Osteocyte (in vitro differentiated cells): ENCODE measurements at regions not wholly inside any gene's neighbourhood (a gene's known extent, or its start where the extent isn't known, plus 50 kb on each side); places are given as distances from the start of the nearest gene placed in this dataset.

Experiments used
- DNase-seq: peaks from one replicate; pipeline ENCODE4 v3.0.0; 2021; ENCODE audit warnings: mixed read lengths; ENCODE audit not compliant: unreplicated experiment; ENCODE audit errors: extremely low spot score
- H3K27ac Mint-ChIP-seq: one replicate; pipeline ENCODE4 v1.8.0; 2021; ENCODE audit warnings: mild to moderate bottlenecking, mixed read lengths; ENCODE audit not compliant: unreplicated experiment
- H3K27me3 Mint-ChIP-seq: one replicate; pipeline ENCODE4 v1.8.0; 2021; ENCODE audit warnings: mixed read lengths; ENCODE audit not compliant: unreplicated experiment
- H3K36me3 Mint-ChIP-seq: one replicate; pipeline ENCODE4 v1.8.0; 2021; ENCODE audit warnings: mixed read lengths; ENCODE audit not compliant: unreplicated experiment
- H3K4me1 Mint-ChIP-seq: one replicate; pipeline ENCODE4 v1.8.0; 2021; ENCODE audit warnings: mixed read lengths; ENCODE audit not compliant: unreplicated experiment
- H3K4me3 Mint-ChIP-seq: one replicate; pipeline ENCODE4 v1.8.0; 2021; ENCODE audit warnings: mild to moderate bottlenecking, moderate library complexity, mixed read lengths; ENCODE audit not compliant: unreplicated experiment
- H3K9me3 Mint-ChIP-seq: one replicate; pipeline ENCODE4 v1.8.0; 2021; ENCODE audit warnings: mixed read lengths; ENCODE audit not compliant: unreplicated experiment
- CTCF ChIP-seq: fragments of 200-600 bp; sonication (generic); IDR thresholded peaks from 2 replicates; pipeline ENCODE4 v1.5.0; 2021; ENCODE audit warnings: antibody characterized with exemption, mild to moderate bottlenecking, moderate library complexity

GRCh38 chr17:6348891-6349290, 86.0 kb downstream of the AIPL1 start:
- Mint-ChIP-seq H3K36me3 (no peaks in the 10 kb centered on the region), H3K4me3 (no peak overlapping the region), H3K4me1 (no peaks in the 10 kb centered on the region), H3K27me3 (no peaks in the 10 kb centered on the region), H3K27ac (no peak overlapping the region), H3K9me3 (no peaks in the 10 kb centered on the region)
- DNase-seq, result peak; percentile 44
- no peak for TF ChIP-seq CTCF

- Mint-ChIP-seq H3K4me1 (no peaks in the 10 kb centered on the region), H3K27ac (no peak overlapping the region), H3K36me3 (no peaks in the 10 kb centered on the region), H3K9me3 (no peaks in the 10 kb centered on the region), H3K27me3 (no peaks in the 10 kb centered on the region), H3K4me3 (no peak overlapping the region)
- no peak for DNase-seq
- TF ChIP-seq CTCF, result no peak
Measured at GRCh38 chr17:6347776-6348175, 87.1 kb downstream of the AIPL1 start.

GRCh38 chr17:6346986-6347385, 87.9 kb downstream of the AIPL1 start:
- H3K4me3 Mint-ChIP-seq, result no peak overlapping the region
- no peaks in the 10 kb centered on the region for H3K4me1 Mint-ChIP-seq
- DNase-seq, result no peak
- no peak overlapping the region for H3K27ac Mint-ChIP-seq
- H3K36me3 Mint-ChIP-seq, result no peaks in the 10 kb centered on the region
- no peaks in the 10 kb centered on the region for H3K27me3 Mint-ChIP-seq
- H3K9me3 Mint-ChIP-seq, result no peaks in the 10 kb centered on the region
- no peak for TF ChIP-seq CTCF

GRCh38 chr17:6346156-6346786, 88.7 kb downstream of the AIPL1 start:
- TF ChIP-seq CTCF, result no peak
- Mint-ChIP-seq H3K36me3 (no peaks in the 10 kb centered on the region), H3K9me3 (no peaks in the 10 kb centered on the region), H3K27me3 (no peaks in the 10 kb centered on the region), H3K4me1 (no peaks in the 10 kb centered on the region), H3K4me3 (no peak overlapping the region), H3K27ac (no peak overlapping the region)
- DNase-seq, result no peak

GRCh38 chr17:6343736-6344135, 91.2 kb downstream of the AIPL1 start:
- DNase-seq, result no peak
- Mint-ChIP-seq H3K27ac (no peak overlapping the region), H3K4me3 (no peak overlapping the region), H3K27me3 (no peaks in the 10 kb centered on the region), H3K36me3 (no peaks in the 10 kb centered on the region), H3K4me1 (no peaks in the 10 kb centered on the region), H3K9me3 (no peaks in the 10 kb centered on the region)
- TF ChIP-seq CTCF, result no peak
